Tibial nerve (tissue), 4 donors: ENCODE measurements at regions not wholly inside any gene's neighbourhood (a gene's known extent, or its start where the extent isn't known, plus 50 kb on each side); places are given as distances from the start of the nearest gene placed in this dataset.
"Not testable (repeated sequence)": the region's sequence is repeated elsewhere in the genome, so short reads cannot be mapped to it uniquely, and the experiment has no call there.

ENCODE experiments used
- DNase-seq, 2 donors: peaks; one replicate each; pipeline ENCODE4 v3.0.0-alpha.2; 2019; ENCODE audit warnings: low spot score in 2 of 2
- H3K27ac ChIP-seq, 4 donors: fragments of 200-600 bp; sonication (generic) in 3 of 4; one replicate each; pipeline ENCODE4 v1.5.1; 2017 to 2019; ENCODE audit warnings: mild to moderate bottlenecking in 1 of 4
- H3K27me3 ChIP-seq, 2 donors: fragments of 200-600 bp; sonication (generic) in 1 of 2; one replicate each; pipeline versions ENCODE4 v1.5.1 to v1.6.0; 2017 to 2019
- H3K36me3 ChIP-seq, 3 donors: fragments of 200-600 bp; sonication (generic); one replicate each; pipeline ENCODE4 v1.5.1; 2018 to 2019
- H3K4me1 ChIP-seq, 4 donors: fragments of 200-600 bp; sonication (generic) in 3 of 4; one replicate each; pipeline ENCODE4 v1.5.1; 2017 to 2019
- H3K4me3 ChIP-seq, 4 donors: fragments of 200-600 bp; sonication (generic) in 3 of 4; one replicate each; pipeline ENCODE4 v1.5.1; 2017 to 2019; ENCODE audit warnings: mild to moderate bottlenecking in 1 of 4, moderate library complexity in 1 of 4
- H3K9me3 ChIP-seq, 4 donors: fragments of 200-600 bp; sonication (generic) in 3 of 4; one replicate each; pipeline ENCODE4 v1.5.1; 2017 to 2019
- CTCF ChIP-seq, 5 experiments: fragments of 200-600 bp in 3 of 5; fragments of 450-650 bp in 2 of 5; sonication (generic) in 3 of 5; IDR thresholded peaks; one replicate each; pipeline ENCODE4 v1.5.1; 2016 to 2019; ENCODE audit warnings: antibody characterized with exemption in 5 of 5, mild to moderate bottlenecking in 3 of 5, moderate library complexity in 2 of 5
- EP300 ChIP-seq, 2 donors: sonication (generic); formaldehyde crosslinking; IDR thresholded peaks; one replicate each; pipeline ENCODE4 v1.6.1; 2017; ENCODE audit warnings: antibody characterized with exemption in 2 of 2, mild to moderate bottlenecking in 1 of 2
- POLR2A ChIP-seq, 2 donors: fragments of 450-650 bp; IDR thresholded peaks; one replicate each; pipeline ENCODE4 v1.6.1; 2017; ENCODE audit warnings: antibody characterized with exemption in 2 of 2, mild to moderate bottlenecking in 2 of 2, moderate library complexity in 2 of 2
- WGBS, 2 donors: methylation state at CpG; one replicate each; pipeline ENCODE4 v1.1.5; 2018; 5-methylcytosine and 5-hydroxymethylcytosine counted together

GRCh38 chr16:22642416-22643088 lies 131.9 kb downstream of the NPIPB5 start:
- H3K4me3 ChIP-seq, result no peak overlapping the region
- H3K27ac ChIP-seq, result no peak overlapping the region
- H3K36me3 ChIP-seq, result no peaks in the 10 kb centered on the region
- H3K9me3 ChIP-seq, result peaks cover 0 to 11% (median 2%) of the 10 kb centered on the region in 4 donors
- peaks cover 0 to 7% of the 10 kb centered on the region in 2 donors for H3K27me3 ChIP-seq
- TF ChIP-seq POLR2A (IDR thresholded peaks at IDR 0.05) (no peak), CTCF (IDR thresholded peaks at IDR 0.05) (no peak), EP300 (IDR thresholded peaks at IDR 0.05) (no peak)
- no peaks in the 10 kb centered on the region for H3K4me1 ChIP-seq
- 72 to 73% methylated on average over 9 of the region's 9 CpGs for WGBS, 2 donors
- no peak for DNase-seq

- not testable (repeated sequence) for H3K9me3 ChIP-seq, H3K27me3 ChIP-seq, H3K4me1 ChIP-seq, DNase-seq, H3K36me3 ChIP-seq, H3K4me3 ChIP-seq, H3K27ac ChIP-seq
- WGBS, 2 donors, result 89 to 91% methylated on average over 5 of the region's 5 CpGs
These were observed 132.5 kb downstream of the NPIPB5 start for GRCh38 chr16:22643203-22643602.

GRCh38 chr16:22643886-22644285 lies 133.2 kb downstream of the NPIPB5 start:
- 73 to 80% methylated on average over 2 of the region's 2 CpGs for WGBS, 2 donors
- H3K4me3 ChIP-seq, result no peak overlapping the region

GRCh38 chr16:22645868-22646267 lies 135.2 kb downstream of the NPIPB5 start:
- H3K36me3 ChIP-seq, result no peaks in the 10 kb centered on the region
- H3K4me3 ChIP-seq, result no peak overlapping the region
- 68% methylated on average over 3 of the region's 3 CpGs for WGBS, 2 donors
- TF ChIP-seq EP300 (IDR thresholded peaks at IDR 0.05), result no peak
- no peak for DNase-seq
- H3K27me3 ChIP-seq, result peaks cover 0 to 10% of the 10 kb centered on the region in 2 donors
- no peak overlapping the region for H3K27ac ChIP-seq
- H3K4me1 ChIP-seq, result no peaks in the 10 kb centered on the region
- no peaks in the 10 kb centered on the region for H3K9me3 ChIP-seq

More at GRCh38 chr16:22643886-22644285, 133.2 kb downstream of the NPIPB5 start:
- Histone ChIP-seq H3K9me3 (peaks cover 0 to 7% (median 0%) of the 10 kb centered on the region in 4 donors), H3K27ac (no peak overlapping the region), H3K4me1 (no peaks in the 10 kb centered on the region), H3K36me3 (no peaks in the 10 kb centered on the region), H3K27me3 (peaks cover 0 to 8% of the 10 kb centered on the region in 2 donors)
- DNase-seq, result no peak
- TF ChIP-seq EP300 (IDR thresholded peaks at IDR 0.05) (no peak), CTCF (IDR thresholded peaks at IDR 0.05) (no peak), POLR2A (IDR thresholded peaks at IDR 0.05) (no peak)

- Histone ChIP-seq H3K27ac (no peak overlapping the region), H3K36me3 (no peaks in the 10 kb centered on the region), H3K4me1 (no peaks in the 10 kb centered on the region), H3K9me3 (no peaks in the 10 kb centered on the region), H3K27me3 (peaks cover 0 to 10% of the 10 kb centered on the region in 2 donors), H3K4me3 (no peak overlapping the region)
- TF ChIP-seq EP300 (IDR thresholded peaks at IDR 0.05) (no peak), CTCF (IDR thresholded peaks at IDR 0.05) (no peak), POLR2A (IDR thresholded peaks at IDR 0.05) (no peak)
- DNase-seq, result no peak
- 79 to 81% methylated on average over 7 of the region's 7 CpGs for WGBS, 2 donors
These were observed 136.4 kb downstream of the NPIPB5 start for GRCh38 chr16:22646948-22647556.

GRCh38 chr16:22648141-22648540 lies 137.4 kb downstream of the NPIPB5 start:
- 74 to 78% methylated on average over 4 of the region's 4 CpGs for WGBS, 2 donors
- no peaks in the 10 kb centered on the region for H3K4me1 ChIP-seq
- H3K4me3 ChIP-seq, result no peak overlapping the region
- no peak for DNase-seq
- peaks cover 0 to 10% of the 10 kb centered on the region in 2 donors for H3K27me3 ChIP-seq
- TF ChIP-seq CTCF (IDR thresholded peaks at IDR 0.05), result no peak
- no peak for TF ChIP-seq EP300 (IDR thresholded peaks at IDR 0.05)
- no peak for TF ChIP-seq POLR2A (IDR thresholded peaks at IDR 0.05)
- no peaks in the 10 kb centered on the region for H3K9me3 ChIP-seq
- no peaks in the 10 kb centered on the region for H3K36me3 ChIP-seq
- no peak overlapping the region for H3K27ac ChIP-seq
